ENCODE measurements at regions not wholly inside any gene's neighbourhood (a gene's known extent, or its start where the extent isn't known, plus 50 kb on each side); places are given as distances from the start of the nearest gene placed in this dataset.

- DNase-seq: no peak
Measured at GRCh38 chr22:48188231-48188721, 1425.8 kb downstream of the TBC1D22A start.

DNA sequence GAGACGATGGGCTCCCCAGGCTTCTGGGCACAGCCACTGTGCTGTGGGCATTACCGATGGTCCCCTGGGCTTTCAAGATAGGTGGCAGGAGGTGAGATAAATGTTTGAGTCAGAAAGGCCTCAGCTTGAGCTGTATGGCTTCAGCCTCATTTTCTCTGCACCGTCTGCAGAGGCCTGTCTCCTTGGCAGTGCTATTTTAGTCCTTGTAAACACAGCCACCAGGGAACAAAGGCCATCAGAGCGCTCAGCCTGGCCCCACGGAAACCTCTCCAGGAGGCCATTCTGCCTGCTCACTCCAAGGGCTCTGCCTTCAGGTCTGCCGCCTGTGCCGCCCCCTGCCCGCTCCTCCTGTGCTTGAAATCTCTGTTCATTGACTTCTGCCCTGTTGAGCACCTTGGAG is 1424.9 kb downstream of the TBC1D22A start:
- DNase-seq: no peak

DNA sequence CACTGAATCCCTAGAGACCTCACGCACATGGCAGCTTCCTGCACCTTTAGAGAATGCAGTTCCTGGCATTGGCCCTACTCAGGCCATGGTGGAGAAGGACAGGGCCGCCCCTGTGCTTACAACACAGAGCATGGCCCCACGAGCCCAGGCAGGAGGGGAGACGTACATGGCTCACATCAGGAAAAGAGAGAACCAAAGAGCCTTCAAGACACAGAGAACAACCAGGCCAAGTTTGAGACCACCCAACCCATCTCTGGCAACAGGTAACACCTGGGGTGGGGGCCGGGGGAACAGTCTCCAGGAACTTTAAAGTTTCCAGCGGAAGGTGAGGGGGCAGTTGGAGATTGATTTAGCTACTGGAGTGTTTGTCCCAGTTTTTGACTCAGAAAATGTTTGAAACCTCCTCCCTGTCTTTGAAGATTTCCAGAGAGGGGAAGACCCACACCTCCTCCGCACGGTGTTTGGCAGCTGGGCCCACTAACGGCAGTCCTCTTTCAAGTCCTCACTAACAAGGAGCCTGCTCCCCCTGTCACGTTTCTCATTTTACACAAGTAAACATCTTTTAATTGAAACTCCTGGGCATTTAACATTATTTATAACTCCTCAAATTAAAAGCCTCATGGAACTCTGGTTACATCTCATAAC is 1423.8 kb downstream of the TBC1D22A start:
- no peak for DNase-seq

GRCh38 chr22:48185071-48186055 is 1422.9 kb downstream of the TBC1D22A start:
- DNase-seq: no peak

- DNase-seq: no peak
Measured at GRCh38 chr22:48182846-48183805, 1420.7 kb downstream of the TBC1D22A start.

GRCh38 chr22:48182031-48182430 is 1419.6 kb downstream of the TBC1D22A start:
- DNase-seq: no peak

DNA sequence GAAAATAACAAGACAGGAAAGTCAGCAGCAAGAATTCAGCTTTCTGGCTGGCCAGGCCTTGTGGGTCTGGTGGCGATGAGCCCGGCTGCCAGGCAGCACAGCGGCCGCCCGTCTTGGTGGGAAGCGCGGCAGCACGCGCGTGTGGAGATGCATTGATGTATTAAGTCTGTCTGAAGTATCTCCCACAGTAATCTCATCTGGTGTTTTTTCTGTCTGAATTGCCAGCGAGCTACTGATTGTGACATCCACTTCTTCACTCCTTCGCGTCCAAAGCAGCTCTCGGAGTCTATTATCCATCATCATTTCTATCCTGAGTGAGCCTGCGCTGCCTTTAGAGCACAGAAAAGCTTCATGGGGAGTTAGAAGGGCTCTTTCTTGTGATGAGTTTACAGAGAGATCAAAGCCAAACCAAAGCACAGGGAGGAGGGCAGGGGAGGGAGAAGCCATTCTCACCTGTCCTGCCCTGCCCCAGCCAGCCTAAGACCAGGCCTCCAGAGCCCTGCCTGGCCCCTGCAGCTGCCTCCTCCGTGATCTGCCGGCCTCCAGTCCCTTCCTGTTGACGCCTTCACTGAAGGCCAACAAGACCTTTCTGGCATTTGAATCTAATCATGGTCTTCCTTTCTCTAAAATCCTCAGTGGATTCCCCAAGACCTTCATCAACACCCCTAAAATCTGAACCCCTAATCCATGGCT is 1419.0 kb downstream of the TBC1D22A start:
- no peak for DNase-seq

DNA sequence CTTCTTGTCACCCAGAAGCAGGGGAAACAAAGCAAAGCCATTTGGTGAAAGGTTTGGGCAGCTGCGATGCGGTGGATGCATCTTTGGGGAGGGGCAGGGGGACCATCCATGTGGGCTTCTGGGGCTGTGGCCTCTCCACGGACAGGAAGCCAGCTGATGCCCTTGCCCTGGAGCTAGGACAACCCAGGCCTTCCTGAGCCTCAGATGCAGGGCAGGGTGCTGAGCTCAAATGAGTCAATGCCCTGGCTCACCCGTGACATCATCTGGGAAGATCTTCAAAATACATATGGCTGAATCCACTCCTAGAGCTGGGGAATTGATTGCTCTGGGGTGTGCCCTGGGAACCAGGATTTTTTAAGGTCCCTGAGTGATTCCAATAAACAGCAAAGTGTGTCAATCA is 1418.2 kb downstream of the TBC1D22A start:
- DNase-seq: no peak

GRCh38 chr22:48179571-48180546 is 1417.4 kb downstream of the TBC1D22A start:
- no peak for DNase-seq

DNA sequence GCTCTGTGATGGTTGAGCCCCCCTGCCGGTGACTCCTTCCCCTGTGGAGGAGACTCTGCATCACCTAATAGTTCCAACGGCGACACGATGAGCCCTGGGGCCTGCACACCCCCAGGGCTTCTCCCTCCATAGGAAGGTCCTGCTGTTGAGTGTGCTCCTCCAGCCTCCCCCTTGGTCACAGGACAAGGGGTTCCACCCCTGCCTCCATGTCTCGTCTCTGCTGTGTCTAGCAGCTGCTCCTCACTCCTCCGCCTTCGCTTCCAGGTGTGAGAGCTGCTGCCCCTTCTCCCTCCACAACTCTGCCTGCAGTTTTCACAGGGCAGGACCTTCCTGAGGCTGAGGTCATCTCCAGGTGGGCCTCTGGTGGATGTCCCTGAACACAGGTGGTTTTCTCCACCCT is 1416.1 kb downstream of the TBC1D22A start:
- DNase-seq: no peak

DNA sequence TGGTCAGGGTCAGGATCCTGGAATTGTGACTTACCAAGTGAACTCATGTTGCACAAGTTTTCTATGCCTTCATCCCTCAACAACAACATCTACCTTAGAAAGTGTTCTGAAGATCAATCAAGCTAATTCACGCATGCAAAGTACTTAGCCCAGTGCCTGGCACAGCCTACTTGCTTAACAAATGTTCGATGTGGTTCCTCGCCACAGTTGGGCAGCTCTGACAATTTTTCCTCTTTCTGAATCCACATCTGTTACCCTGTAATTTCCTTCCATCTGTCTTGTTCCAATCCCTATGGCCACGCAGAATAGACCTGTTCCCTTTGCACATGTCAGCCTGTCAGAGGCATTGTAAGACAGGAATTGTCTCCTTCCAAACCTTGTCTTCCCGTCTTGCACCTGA is 1415.2 kb downstream of the TBC1D22A start:
- DNase-seq: no peak

GRCh38 chr22:48175721-48176120 is 1413.3 kb downstream of the TBC1D22A start:
- no peak for DNase-seq

GRCh38 chr22:48173773-48174160 is 1411.3 kb downstream of the TBC1D22A start:
- DNase-seq: no peak

DNA sequence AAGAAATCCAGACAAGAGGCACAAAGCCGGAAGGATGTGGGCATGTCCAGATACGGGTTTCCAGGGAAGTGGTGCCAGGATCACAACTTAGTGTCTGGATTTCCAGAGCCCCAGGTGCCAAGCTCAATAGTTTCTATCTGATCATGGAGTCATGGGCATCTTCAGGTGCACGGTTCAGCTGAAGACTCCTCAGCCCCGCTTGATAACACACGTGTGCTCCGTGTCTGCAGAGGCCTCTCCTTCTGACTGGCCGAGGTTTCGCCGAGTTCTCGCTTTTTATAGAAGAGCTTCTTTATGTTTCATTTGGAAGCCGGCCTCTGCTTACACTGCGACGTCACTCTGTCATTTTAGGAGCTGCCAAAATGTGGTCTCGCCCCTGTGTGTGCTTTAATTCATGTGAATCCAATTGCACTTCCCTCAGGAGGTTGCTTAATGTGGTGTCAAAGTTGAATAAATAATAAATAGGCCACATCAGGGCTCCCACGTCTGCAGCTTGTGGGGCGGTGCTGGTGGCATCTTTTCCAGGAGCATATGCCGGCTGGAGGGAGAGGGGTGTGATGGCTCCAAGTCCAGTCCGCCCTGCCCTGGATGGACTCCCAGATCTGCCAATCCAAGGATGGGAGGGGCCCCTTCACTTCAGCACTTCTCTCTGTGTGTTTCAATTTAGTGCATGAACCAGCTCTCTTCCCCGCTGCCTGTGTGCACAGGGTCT is 1410.8 kb downstream of the TBC1D22A start:
- no peak for DNase-seq

- no peak for DNase-seq
Measured at GRCh38 chr22:48171271-48171691, 1408.8 kb downstream of the TBC1D22A start.

GRCh38 chr22:48169227-48169626 is 1406.8 kb downstream of the TBC1D22A start:
- no peak for DNase-seq

GRCh38 chr22:48167238-48167637 is 1404.8 kb downstream of the TBC1D22A start:
- no peak for DNase-seq

DNA sequence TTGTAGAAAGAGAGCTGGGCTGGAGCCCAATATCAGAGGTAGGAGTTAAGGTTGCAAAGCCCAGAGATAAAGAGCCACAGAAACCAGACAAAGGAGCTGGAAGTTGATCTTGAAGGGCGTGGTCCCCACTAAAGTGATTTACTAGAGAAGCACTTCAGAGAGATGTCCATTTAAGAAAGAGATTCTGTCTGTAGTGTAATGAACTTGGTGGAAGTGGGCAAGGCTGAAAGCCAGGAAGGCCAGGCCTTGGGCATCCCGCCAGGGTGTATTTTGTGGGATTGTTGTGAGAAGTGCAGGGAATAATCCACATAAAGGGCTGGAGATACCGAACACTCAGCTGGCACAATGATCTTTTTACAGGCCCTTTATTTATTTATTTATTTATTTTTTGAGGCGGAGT is 1398.8 kb downstream of the TBC1D22A start:
- no peak for DNase-seq

DNA sequence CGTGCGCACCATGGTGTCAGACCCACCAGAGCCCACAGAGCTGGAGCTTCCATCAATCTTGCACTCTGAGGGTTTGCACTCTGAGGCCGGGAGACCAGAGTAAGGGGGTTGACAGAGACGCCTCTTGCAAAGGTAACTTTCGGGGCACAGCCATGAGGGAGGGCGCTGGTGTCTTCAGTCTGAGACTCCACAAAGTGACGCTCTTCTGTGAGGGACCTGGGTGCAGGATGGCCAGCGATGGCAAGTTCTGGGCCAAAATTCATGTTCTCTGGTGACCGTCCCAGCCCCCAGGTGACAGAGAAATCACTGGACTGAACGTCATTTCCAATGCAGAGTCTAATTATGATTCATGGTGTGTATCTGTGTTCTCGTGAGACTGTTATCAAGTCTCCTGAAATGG is 1395.2 kb downstream of the TBC1D22A start:
- DNase-seq: no peak

Data from SW 1271 (cell line).